Ovary (tissue), 3 donors: ENCODE measurements at regions not wholly inside any gene's neighbourhood (a gene's known extent, or its start where the extent isn't known, plus 50 kb on each side); places are given as distances from the start of the nearest gene placed in this dataset.

Experiments used
- EP300 ChIP-seq: sonication (generic); formaldehyde crosslinking; IDR thresholded peaks from one replicate; pipeline ENCODE4 v1.6.1; 2017; ENCODE audit warnings: antibody characterized with exemption
- TF ChIP-seq, protein P1 (sequence below), 3 donors: fragments of 450-650 bp in 2 of 3; fragments of 200-600 bp in 1 of 3; IDR thresholded peaks; one replicate each; pipeline versions ENCODE4 v1.5.1 to v1.8.0; 2016 to 2022; ENCODE audit warnings: antibody characterized with exemption in 3 of 3, mild to moderate bottlenecking in 1 of 3
- donor health status: DM: no; HTN: no; CAD: no.

DNA sequence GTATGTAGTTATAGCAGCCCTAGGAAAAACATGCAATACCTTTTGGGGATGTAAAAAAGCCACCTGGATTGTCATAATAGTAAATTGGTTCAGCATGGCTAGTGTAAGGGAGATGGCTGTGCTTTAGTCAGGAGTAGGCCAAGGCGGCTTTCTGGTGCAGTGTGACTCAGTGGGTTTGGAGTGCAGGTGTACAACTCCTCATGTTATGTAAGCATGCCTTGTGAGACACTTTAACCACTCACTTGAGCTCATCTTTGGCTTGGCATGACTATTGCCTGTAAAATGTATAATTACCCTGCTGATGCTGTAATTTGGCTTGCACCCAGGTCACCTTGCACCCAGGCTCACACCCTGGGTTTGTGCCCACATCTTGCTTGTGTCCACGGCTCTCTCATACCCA is 239.2 kb upstream of the GLI3 start:
- no peak for TF ChIP-seq EP300
- TF ChIP-seq, protein P1, sequence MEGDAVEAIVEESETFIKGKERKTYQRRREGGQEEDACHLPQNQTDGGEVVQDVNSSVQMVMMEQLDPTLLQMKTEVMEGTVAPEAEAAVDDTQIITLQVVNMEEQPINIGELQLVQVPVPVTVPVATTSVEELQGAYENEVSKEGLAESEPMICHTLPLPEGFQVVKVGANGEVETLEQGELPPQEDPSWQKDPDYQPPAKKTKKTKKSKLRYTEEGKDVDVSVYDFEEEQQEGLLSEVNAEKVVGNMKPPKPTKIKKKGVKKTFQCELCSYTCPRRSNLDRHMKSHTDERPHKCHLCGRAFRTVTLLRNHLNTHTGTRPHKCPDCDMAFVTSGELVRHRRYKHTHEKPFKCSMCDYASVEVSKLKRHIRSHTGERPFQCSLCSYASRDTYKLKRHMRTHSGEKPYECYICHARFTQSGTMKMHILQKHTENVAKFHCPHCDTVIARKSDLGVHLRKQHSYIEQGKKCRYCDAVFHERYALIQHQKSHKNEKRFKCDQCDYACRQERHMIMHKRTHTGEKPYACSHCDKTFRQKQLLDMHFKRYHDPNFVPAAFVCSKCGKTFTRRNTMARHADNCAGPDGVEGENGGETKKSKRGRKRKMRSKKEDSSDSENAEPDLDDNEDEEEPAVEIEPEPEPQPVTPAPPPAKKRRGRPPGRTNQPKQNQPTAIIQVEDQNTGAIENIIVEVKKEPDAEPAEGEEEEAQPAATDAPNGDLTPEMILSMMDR (IDR thresholded peaks at IDR 0.05) = no peak
